GM12874 (cell line): ENCODE measurements at regions not wholly inside any gene's neighbourhood (a gene's known extent, or its start where the extent isn't known, plus 50 kb on each side); places are given as distances from the start of the nearest gene placed in this dataset.

Experiments used
- CTCF ChIP-seq: IDR thresholded peaks from 2 replicates; pipeline ENCODE4 v1.5.1; 2011; ENCODE audit warnings: low read depth, mild to moderate bottlenecking, control low read depth, low read length, moderate library complexity; ENCODE audit not compliant: insufficient read depth

GRCh38 chr21:35711661-35712060, 348.7 kb downstream of the SETD4 start:
- no peak for TF ChIP-seq CTCF

- no peak for TF ChIP-seq CTCF
Measured at GRCh38 chr21:35711213-35711612, 349.1 kb downstream of the SETD4 start.

GRCh38 chr21:35705888-35706287, 354.4 kb downstream of the SETD4 start:
- TF ChIP-seq CTCF: no peak

- TF ChIP-seq CTCF: no peak
Measured at GRCh38 chr21:35705237-35705887, 355.0 kb downstream of the SETD4 start.

- TF ChIP-seq CTCF: no peak
Measured at GRCh38 chr21:35703704-35704103, 356.6 kb downstream of the SETD4 start.

GRCh38 chr21:35699361-35699760, 361.0 kb downstream of the SETD4 start:
- TF ChIP-seq CTCF: no peak

GRCh38 chr21:35697321-35697808, 363.0 kb downstream of the SETD4 start:
- no peak for TF ChIP-seq CTCF
